OCI-LY1 (cell line): ENCODE measurements at regions not wholly inside any gene's neighbourhood (a gene's known extent, or its start where the extent isn't known, plus 50 kb on each side); places are given as distances from the start of the nearest gene placed in this dataset.

Experiments
- EZH2 ChIP-seq: fragments of 200-600 bp; sonication (generic), shearing (Covaris generic); IDR thresholded peaks from 2 replicates; pipeline ENCODE4 v1.8.0; 2017; ENCODE audit warnings: borderline replicate concordance, mixed run types, mild to moderate bottlenecking, antibody characterized with exemption, low read length, moderate library complexity, mixed read lengths
- TF ChIP-seq, protein P1 (sequence below): fragments of 200-600 bp; sonication (generic), shearing (Covaris generic); IDR thresholded peaks from 2 replicates; pipeline ENCODE4 v1.5.1; 2017; ENCODE audit warnings: mild to moderate bottlenecking, antibody characterized with exemption, low read length, moderate library complexity, mixed read lengths

DNA sequence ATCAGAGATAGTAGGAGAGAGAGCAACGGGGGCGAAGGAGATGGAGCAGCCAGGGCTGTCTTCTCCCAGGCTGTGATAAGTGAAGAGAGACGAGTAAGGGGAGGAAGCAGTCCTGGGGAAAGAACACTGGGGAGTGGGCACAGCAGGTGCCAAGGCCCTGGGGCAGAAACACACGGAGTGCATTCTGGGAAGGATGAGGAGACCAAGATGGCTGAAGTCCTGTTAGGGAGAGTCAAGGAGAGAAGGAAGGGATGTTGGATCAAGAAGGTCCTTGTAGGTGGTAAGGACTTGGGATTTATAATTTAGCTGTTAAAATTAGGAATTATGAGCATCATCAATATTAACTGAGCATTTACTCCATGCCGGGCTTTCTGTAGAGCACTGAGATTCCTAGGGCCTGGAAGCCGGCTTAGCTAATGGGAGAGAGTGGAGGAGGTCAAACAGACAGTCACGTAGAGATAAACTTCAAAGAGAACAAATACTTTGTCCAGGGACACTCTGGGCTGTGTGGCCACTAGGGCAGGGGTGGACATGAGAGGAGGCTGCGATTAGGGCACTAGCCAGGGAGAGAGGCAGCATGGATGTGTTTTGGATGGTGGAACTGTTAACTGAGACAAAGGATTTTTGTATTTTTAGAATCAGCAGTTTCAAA, 134.2 kb upstream of the PEG3 start:
- TF ChIP-seq, protein P1, sequence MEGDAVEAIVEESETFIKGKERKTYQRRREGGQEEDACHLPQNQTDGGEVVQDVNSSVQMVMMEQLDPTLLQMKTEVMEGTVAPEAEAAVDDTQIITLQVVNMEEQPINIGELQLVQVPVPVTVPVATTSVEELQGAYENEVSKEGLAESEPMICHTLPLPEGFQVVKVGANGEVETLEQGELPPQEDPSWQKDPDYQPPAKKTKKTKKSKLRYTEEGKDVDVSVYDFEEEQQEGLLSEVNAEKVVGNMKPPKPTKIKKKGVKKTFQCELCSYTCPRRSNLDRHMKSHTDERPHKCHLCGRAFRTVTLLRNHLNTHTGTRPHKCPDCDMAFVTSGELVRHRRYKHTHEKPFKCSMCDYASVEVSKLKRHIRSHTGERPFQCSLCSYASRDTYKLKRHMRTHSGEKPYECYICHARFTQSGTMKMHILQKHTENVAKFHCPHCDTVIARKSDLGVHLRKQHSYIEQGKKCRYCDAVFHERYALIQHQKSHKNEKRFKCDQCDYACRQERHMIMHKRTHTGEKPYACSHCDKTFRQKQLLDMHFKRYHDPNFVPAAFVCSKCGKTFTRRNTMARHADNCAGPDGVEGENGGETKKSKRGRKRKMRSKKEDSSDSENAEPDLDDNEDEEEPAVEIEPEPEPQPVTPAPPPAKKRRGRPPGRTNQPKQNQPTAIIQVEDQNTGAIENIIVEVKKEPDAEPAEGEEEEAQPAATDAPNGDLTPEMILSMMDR: no peak
- TF ChIP-seq EZH2: no peak
